SK-N-MC (cell line): ENCODE measurements at regions not wholly inside any gene's neighbourhood (a gene's known extent, or its start where the extent isn't known, plus 50 kb on each side); places are given as distances from the start of the nearest gene placed in this dataset.

Experiments
- EZH2 ChIP-seq: fragments of 200-600 bp; sonication (generic); IDR thresholded peaks from one replicate; pipeline ENCODE4 v1.6.1; 2017; ENCODE audit warnings: antibody characterized with exemption
- FOXP2 ChIP-seq: optimal IDR thresholded peaks from 2 replicates; pipeline ENCODE3; 2011; ENCODE audit warnings: mild to moderate bottlenecking, moderate library complexity; ENCODE audit not compliant: insufficient read depth; ENCODE audit errors: extremely low read length, control extremely low read depth
- POLR2AphosphoS5 ChIP-seq: IDR thresholded peaks from 2 replicates; pipeline ENCODE4 v1.6.1; 2012; ENCODE audit warnings: mild to moderate bottlenecking, low read depth, low read length, borderline replicate concordance

GRCh38 chr10:58998924-58999713, 177.3 kb upstream of the PHYHIPL start:
- no peak for TF ChIP-seq EZH2
- no peak for TF ChIP-seq POLR2AphosphoS5
- TF ChIP-seq FOXP2 = no peak
